Smooth muscle cell (in vitro differentiated cells): ENCODE measurements at regions not wholly inside any gene's neighbourhood (a gene's known extent, or its start where the extent isn't known, plus 50 kb on each side); places are given as distances from the start of the nearest gene placed in this dataset.

Experiments used
- DNase-seq: peaks from one replicate; lab custom pipeline; 2025; ENCODE audit not compliant: unreplicated experiment; lab: John Stamatoyannopoulos, UW
- H2AFZ ChIP-seq: fragments of 200-600 bp; sonication (generic); 2 replicates; pipeline ENCODE4 v1.6.0; 2016; ENCODE audit warnings: antibody characterized with exemption, low read depth, mild to moderate bottlenecking
- H3F3A ChIP-seq: fragments of 200-600 bp; sonication (generic); 2 replicates; pipeline ENCODE4 v1.6.0; 2017; ENCODE audit warnings: antibody characterized with exemption, low read depth
- H3K27ac ChIP-seq: fragments of 200-600 bp; sonication (generic); 2 replicates; pipeline ENCODE4 v1.5.1; 2016; ENCODE audit warnings: low read depth, mild to moderate bottlenecking
- H3K27me3 ChIP-seq: fragments of 200-600 bp; sonication (generic); 2 replicates; pipeline ENCODE4 v1.6.1; 2016; ENCODE audit warnings: low read depth, mild to moderate bottlenecking
- H3K36me3 ChIP-seq: fragments of 200-600 bp; sonication (generic); 2 replicates; pipeline ENCODE4 v1.5.1; 2016; ENCODE audit warnings: low read depth
- H3K4me1 ChIP-seq: fragments of 200-600 bp; sonication (generic); 2 replicates; pipeline ENCODE4 v1.5.1; 2016; ENCODE audit warnings: low read depth
- H3K4me2 ChIP-seq: fragments of 200-600 bp; sonication (generic); 2 replicates; pipeline ENCODE4 v1.6.0; 2016; ENCODE audit warnings: mild to moderate bottlenecking
- H3K4me3 ChIP-seq: fragments of 200-600 bp; sonication (generic); 2 replicates; pipeline ENCODE4 v1.5.1; 2016; ENCODE audit warnings: mild to moderate bottlenecking
- H3K79me2 ChIP-seq: fragments of 200-600 bp; sonication (generic); 2 replicates; pipeline ENCODE4 v1.6.0; 2016; ENCODE audit warnings: low read depth, mild to moderate bottlenecking
- H3K9ac ChIP-seq: fragments of 200-600 bp; sonication (generic); 2 replicates; pipeline ENCODE4 v1.6.0; 2016; ENCODE audit warnings: low read depth
- H3K9me3 ChIP-seq: fragments of 200-600 bp; sonication (generic); replicated peaks from 2 replicates; pipeline ENCODE4 v1.5.1; 2016; ENCODE audit warnings: low read depth
- H4K20me1 ChIP-seq: fragments of 200-600 bp; sonication (generic); 2 replicates; pipeline ENCODE4 v1.6.0; 2016; ENCODE audit warnings: low read depth
- WGBS: methylation state at CpG from one replicate; pipeline ENCODE4 v1.1.7; 2016; ENCODE audit warnings: low lambda C conversion rate; 5-methylcytosine and 5-hydroxymethylcytosine counted together
- TF ChIP-seq, protein P1 (sequence below): fragments of 200-600 bp; sonication (generic); IDR thresholded peaks from 2 replicates; pipeline ENCODE4 v1.5.1; 2017; ENCODE audit warnings: borderline replicate concordance, mild to moderate bottlenecking, antibody characterized with exemption; ENCODE audit not compliant: insufficient read depth, poor library complexity, severe bottlenecking

DNA sequence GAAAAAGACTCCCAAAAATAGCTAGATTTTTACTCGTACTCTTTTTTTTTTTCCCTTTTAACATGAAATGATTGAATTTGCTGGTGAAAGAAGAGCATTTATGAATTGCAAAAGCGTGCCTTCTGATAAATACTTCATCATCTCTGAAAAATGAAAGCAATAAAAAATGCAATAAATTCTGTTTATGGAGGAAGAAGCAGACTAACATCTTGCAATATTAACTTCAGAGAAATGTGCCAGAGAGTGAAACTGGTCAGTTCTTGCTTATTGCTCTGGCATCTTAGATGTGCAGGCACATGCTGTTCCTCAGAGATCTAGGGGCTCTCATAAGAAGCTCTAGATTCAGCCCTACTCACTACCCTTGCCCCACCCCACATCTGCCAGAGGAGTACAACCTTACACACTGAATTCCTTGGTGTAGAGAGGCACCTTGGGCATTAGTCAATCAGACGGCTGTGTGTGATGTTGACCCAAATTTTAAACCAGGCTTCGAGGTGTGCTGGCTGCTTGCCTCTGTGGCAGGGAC lies 891.1 kb upstream of the GHITM start:
- Histone ChIP-seq H3K9me3 (no peaks in the 10 kb centered on the region), H3K4me2 (no peak overlapping the region), H3K27ac (no peak overlapping the region), H3K79me2 (no peaks in the 10 kb centered on the region), H3K4me3 (no peak overlapping the region), H2AFZ (no peak overlapping the region), H3F3A (no peaks in the 10 kb centered on the region), H3K27me3 (no peaks in the 10 kb centered on the region), H4K20me1 (no peaks in the 10 kb centered on the region), H3K9ac (no peak overlapping the region), H3K4me1 (no peaks in the 10 kb centered on the region), H3K36me3 (no peaks in the 10 kb centered on the region)
- WGBS: 83% methylated on average over 4 of the region's 4 CpGs
- DNase-seq: no peak
- TF ChIP-seq, protein P1, sequence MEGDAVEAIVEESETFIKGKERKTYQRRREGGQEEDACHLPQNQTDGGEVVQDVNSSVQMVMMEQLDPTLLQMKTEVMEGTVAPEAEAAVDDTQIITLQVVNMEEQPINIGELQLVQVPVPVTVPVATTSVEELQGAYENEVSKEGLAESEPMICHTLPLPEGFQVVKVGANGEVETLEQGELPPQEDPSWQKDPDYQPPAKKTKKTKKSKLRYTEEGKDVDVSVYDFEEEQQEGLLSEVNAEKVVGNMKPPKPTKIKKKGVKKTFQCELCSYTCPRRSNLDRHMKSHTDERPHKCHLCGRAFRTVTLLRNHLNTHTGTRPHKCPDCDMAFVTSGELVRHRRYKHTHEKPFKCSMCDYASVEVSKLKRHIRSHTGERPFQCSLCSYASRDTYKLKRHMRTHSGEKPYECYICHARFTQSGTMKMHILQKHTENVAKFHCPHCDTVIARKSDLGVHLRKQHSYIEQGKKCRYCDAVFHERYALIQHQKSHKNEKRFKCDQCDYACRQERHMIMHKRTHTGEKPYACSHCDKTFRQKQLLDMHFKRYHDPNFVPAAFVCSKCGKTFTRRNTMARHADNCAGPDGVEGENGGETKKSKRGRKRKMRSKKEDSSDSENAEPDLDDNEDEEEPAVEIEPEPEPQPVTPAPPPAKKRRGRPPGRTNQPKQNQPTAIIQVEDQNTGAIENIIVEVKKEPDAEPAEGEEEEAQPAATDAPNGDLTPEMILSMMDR: no peak

- no peak for DNase-seq
- Histone ChIP-seq H3K9ac (no peak overlapping the region), H3K4me3 (no peak overlapping the region), H3K4me1 (no peaks in the 10 kb centered on the region), H3K4me2 (no peak overlapping the region), H3K36me3 (no peaks in the 10 kb centered on the region), H3K27ac (no peak overlapping the region), H3K79me2 (no peaks in the 10 kb centered on the region), H3F3A (no peaks in the 10 kb centered on the region), H2AFZ (no peak overlapping the region), H3K9me3 (no peaks in the 10 kb centered on the region), H4K20me1 (no peaks in the 10 kb centered on the region), H3K27me3 (no peaks in the 10 kb centered on the region)
- TF ChIP-seq, protein P1: no peak
- WGBS: 76% methylated on average over 1 of the region's 1 CpG
Observed at GRCh38 chr10:83250396-83250795, 888.9 kb upstream of the GHITM start.

- TF ChIP-seq, protein P1: no peak
- no peak overlapping the region for H3K4me2 ChIP-seq
Observed at GRCh38 chr10:83252169-83252568, 887.1 kb upstream of the GHITM start.

DNA sequence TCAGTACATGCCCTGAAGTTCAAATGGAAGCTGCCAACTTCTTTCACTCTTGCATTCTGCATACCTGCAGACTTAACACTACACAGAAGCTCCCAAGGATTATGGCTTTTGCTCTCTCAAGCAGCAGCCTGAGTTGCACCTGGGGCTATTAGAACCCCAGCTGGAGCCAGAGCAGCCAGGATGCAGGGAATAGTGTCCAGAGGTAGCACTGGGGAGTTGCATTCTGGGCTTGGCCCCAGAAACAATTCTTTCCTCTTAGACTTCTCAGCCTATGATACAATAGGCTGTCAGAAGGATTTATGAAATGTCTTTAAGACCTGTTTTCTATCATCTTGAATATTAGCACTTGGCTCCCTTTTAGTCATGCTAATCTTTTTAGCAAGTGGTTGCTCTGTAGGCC lies 886.7 kb upstream of the GHITM start:
- Histone ChIP-seq H4K20me1 (no peaks in the 10 kb centered on the region), H3K36me3 (no peaks in the 10 kb centered on the region), H3K27me3 (no peaks in the 10 kb centered on the region), H3F3A (no peaks in the 10 kb centered on the region), H3K27ac (no peak overlapping the region), H3K9ac (no peak overlapping the region), H3K9me3 (no peaks in the 10 kb centered on the region), H2AFZ (no peak overlapping the region), H3K4me1 (no peaks in the 10 kb centered on the region), H3K4me3 (no peak overlapping the region), H3K79me2 (no peaks in the 10 kb centered on the region), H3K4me2 (no peak overlapping the region)
- DNase-seq: no peak
- TF ChIP-seq, protein P1: no peak

More at GRCh38 chr10:83252169-83252568, 887.1 kb upstream of the GHITM start:
- 85% methylated on average over 3 of the region's 3 CpGs for WGBS
- Histone ChIP-seq H3K27ac (no peak overlapping the region), H3K9ac (no peak overlapping the region), H3K27me3 (no peaks in the 10 kb centered on the region), H2AFZ (no peak overlapping the region), H3K4me1 (no peaks in the 10 kb centered on the region), H3K79me2 (no peaks in the 10 kb centered on the region), H3F3A (no peaks in the 10 kb centered on the region), H3K4me3 (no peak overlapping the region), H4K20me1 (no peaks in the 10 kb centered on the region), H3K9me3 (no peaks in the 10 kb centered on the region), H3K36me3 (no peaks in the 10 kb centered on the region)
- DNase-seq: no peak
